Calu3 (cell line): ENCODE measurements at regions not wholly inside any gene's neighbourhood (a gene's known extent, or its start where the extent isn't known, plus 50 kb on each side); places are given as distances from the start of the nearest gene placed in this dataset.

ENCODE experiments used
- BruUV-seq: library from RNA; stranded (reverse); fragments of 400-500 nt; replicated peaks from 2 replicates; lab custom pipeline; 2021; lab: Mats Ljungman, UMichigan
- CTCF ChIA-PET: fragments of 300-600 bp; sonication (Branson Sonifier 250); formaldehyde crosslinking; loops from one replicate; lab custom pipeline; 2022; ENCODE audit warnings: antibody characterized with exemption; lab: Charles Lee
- DNase-seq: peaks from one replicate; pipeline ENCODE4 v3.0.0; 2022
- H3K27ac Mint-ChIP-seq: one replicate; pipeline ENCODE4 v1.8.0; 2022; ENCODE audit warnings: mixed read lengths; ENCODE audit not compliant: unreplicated experiment
- H3K27me3 Mint-ChIP-seq: one replicate; pipeline ENCODE4 v1.8.0; 2022; ENCODE audit warnings: mixed read lengths; ENCODE audit not compliant: unreplicated experiment
- H3K36me3 Mint-ChIP-seq: one replicate; pipeline ENCODE4 v1.8.0; 2022; ENCODE audit warnings: mild to moderate bottlenecking, moderate library complexity, mixed read lengths; ENCODE audit not compliant: insufficient read depth, unreplicated experiment
- H3K4me1 Mint-ChIP-seq: one replicate; pipeline ENCODE4 v1.8.0; 2022; ENCODE audit warnings: mild to moderate bottlenecking, low read depth, mixed read lengths; ENCODE audit not compliant: unreplicated experiment
- H3K4me3 Mint-ChIP-seq: one replicate; pipeline ENCODE4 v1.8.0; 2022; ENCODE audit warnings: mild to moderate bottlenecking, low read depth, moderate library complexity, mixed read lengths; ENCODE audit not compliant: unreplicated experiment
- H3K9me3 Mint-ChIP-seq: one replicate; pipeline ENCODE4 v1.8.0; 2022; ENCODE audit warnings: low read depth, mixed read lengths; ENCODE audit not compliant: unreplicated experiment
- intact Hi-C: fragments of 100-400 bp; cut with micrococcal nuclease; formaldehyde crosslinking; loops from one replicate; pipeline ENCODE4 v1.10.0; 2022; ENCODE audit not compliant: unreplicated experiment
- TF ChIP-seq, protein P1 (sequence below): fragments of 200-600 bp; IDR thresholded peaks from one replicate; pipeline ENCODE4 v1.8.0; 2022; ENCODE audit warnings: antibody characterized with exemption; ENCODE audit not compliant: unreplicated experiment

GRCh38 chr5:60092671-60093422 lies 199.3 kb upstream of the PDE4D start:
- TF ChIP-seq, protein P1, sequence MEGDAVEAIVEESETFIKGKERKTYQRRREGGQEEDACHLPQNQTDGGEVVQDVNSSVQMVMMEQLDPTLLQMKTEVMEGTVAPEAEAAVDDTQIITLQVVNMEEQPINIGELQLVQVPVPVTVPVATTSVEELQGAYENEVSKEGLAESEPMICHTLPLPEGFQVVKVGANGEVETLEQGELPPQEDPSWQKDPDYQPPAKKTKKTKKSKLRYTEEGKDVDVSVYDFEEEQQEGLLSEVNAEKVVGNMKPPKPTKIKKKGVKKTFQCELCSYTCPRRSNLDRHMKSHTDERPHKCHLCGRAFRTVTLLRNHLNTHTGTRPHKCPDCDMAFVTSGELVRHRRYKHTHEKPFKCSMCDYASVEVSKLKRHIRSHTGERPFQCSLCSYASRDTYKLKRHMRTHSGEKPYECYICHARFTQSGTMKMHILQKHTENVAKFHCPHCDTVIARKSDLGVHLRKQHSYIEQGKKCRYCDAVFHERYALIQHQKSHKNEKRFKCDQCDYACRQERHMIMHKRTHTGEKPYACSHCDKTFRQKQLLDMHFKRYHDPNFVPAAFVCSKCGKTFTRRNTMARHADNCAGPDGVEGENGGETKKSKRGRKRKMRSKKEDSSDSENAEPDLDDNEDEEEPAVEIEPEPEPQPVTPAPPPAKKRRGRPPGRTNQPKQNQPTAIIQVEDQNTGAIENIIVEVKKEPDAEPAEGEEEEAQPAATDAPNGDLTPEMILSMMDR, result no peak
- intact Hi-C loops, result no loop called here
- H3K27me3 Mint-ChIP-seq, result no peaks in the 10 kb centered on the region
- BruUV-seq, result no TSS peak
- CTCF ChIA-PET, result no interaction called here
- peak; percentile 7 for DNase-seq
- no peaks in the 10 kb centered on the region for H3K36me3 Mint-ChIP-seq
- H3K9me3 Mint-ChIP-seq, result no peaks in the 10 kb centered on the region
- H3K27ac Mint-ChIP-seq, result no peak overlapping the region
- H3K4me3 Mint-ChIP-seq, result no peak overlapping the region
- H3K4me1 Mint-ChIP-seq, result peaks cover 9% of the 10 kb centered on the region

GRCh38 chr5:60086583-60086982 lies 193.1 kb upstream of the PDE4D start:
- no peaks in the 10 kb centered on the region for H3K4me1 Mint-ChIP-seq
- no peaks in the 10 kb centered on the region for H3K36me3 Mint-ChIP-seq

DNA sequence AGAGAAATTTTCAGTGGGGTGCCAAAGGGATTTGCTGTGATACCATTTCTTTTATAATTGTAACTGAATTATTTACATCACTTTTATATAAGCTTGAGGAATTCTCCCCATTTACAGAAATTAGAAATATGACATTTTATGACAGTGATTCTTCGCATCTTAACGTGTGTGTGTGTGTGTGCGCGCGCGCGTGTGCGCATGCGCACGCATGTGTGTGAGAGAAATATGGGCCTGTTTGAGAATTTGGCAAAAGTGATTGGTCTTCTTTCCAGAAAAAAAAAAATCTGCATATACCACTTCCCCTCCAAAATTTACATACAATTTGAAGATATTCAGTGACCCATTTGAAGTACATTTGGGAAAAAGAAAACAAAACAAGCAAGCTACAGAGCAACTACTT lies 190.7 kb upstream of the PDE4D start:
- peaks cover 23% of the 10 kb centered on the region for H3K27me3 Mint-ChIP-seq
- DNase-seq, result no peak
- TF ChIP-seq, protein P1, result no peak
- H3K4me1 Mint-ChIP-seq, result no peaks in the 10 kb centered on the region
- no TSS peak for BruUV-seq
- intact Hi-C loops, result no loop called here
- H3K27ac Mint-ChIP-seq, result no peak overlapping the region
- H3K36me3 Mint-ChIP-seq, result no peaks in the 10 kb centered on the region
- CTCF ChIA-PET, result no interaction called here
- peaks cover 2% of the 10 kb centered on the region for H3K9me3 Mint-ChIP-seq
- no peak overlapping the region for H3K4me3 Mint-ChIP-seq

More at GRCh38 chr5:60086583-60086982, 193.1 kb upstream of the PDE4D start:
- peaks cover 2% of the 10 kb centered on the region for H3K9me3 Mint-ChIP-seq
- BruUV-seq, result no TSS peak
- DNase-seq, result no peak
- H3K4me3 Mint-ChIP-seq, result no peak overlapping the region
- TF ChIP-seq, protein P1, result no peak
- intact Hi-C loops, result no loop called here
- H3K27me3 Mint-ChIP-seq, result peaks cover 4% of the 10 kb centered on the region
- CTCF ChIA-PET, result no interaction called here
- H3K27ac Mint-ChIP-seq, result no peak overlapping the region

GRCh38 chr5:60077292-60077691 lies 183.8 kb upstream of the PDE4D start:
- no peak overlapping the region for H3K27ac Mint-ChIP-seq
- peaks cover 46% of the 10 kb centered on the region for H3K27me3 Mint-ChIP-seq
- BruUV-seq, result no TSS peak
- intact Hi-C loops, result no loop called here
- no peaks in the 10 kb centered on the region for H3K36me3 Mint-ChIP-seq
- CTCF ChIA-PET, result no interaction called here
- H3K4me1 Mint-ChIP-seq, result no peaks in the 10 kb centered on the region
- H3K9me3 Mint-ChIP-seq, result no peaks in the 10 kb centered on the region
- DNase-seq, result no peak
- H3K4me3 Mint-ChIP-seq, result no peak overlapping the region
- TF ChIP-seq, protein P1, result no peak
